ENCODE measurements at regions not wholly inside any gene's neighbourhood (a gene's known extent, or its start where the extent isn't known, plus 50 kb on each side); places are given as distances from the start of the nearest gene placed in this dataset.

- TF ChIP-seq POLR2A (IDR thresholded peaks at IDR 0.05; ENCODE audit: low read length) (no peak), GATA1 (IDR thresholded peaks at IDR 0.05; ENCODE audit: low read depth, low read length) (no peak)
Measured at GRCh38 chr2:217732992-217733391, 269.8 kb downstream of the TNS1 start.

GRCh38 chr2:217731805-217732204 is 271.0 kb downstream of the TNS1 start:
- DNase-seq: no peak
- TF ChIP-seq GATA1 (IDR thresholded peaks at IDR 0.05; ENCODE audit: low read depth, low read length) (no peak), POLR2A (IDR thresholded peaks at IDR 0.05; ENCODE audit: low read length) (no peak)

More at GRCh38 chr2:217732992-217733391, 269.8 kb downstream of the TNS1 start:
- no peak for DNase-seq

GRCh38 chr2:217729421-217730053 is 273.3 kb downstream of the TNS1 start:
- no peak for DNase-seq
- no peak for TF ChIP-seq GATA1 (IDR thresholded peaks at IDR 0.05; ENCODE audit: low read depth, low read length)
- TF ChIP-seq POLR2A (IDR thresholded peaks at IDR 0.05; ENCODE audit: low read length): no peak

- no peak for TF ChIP-seq GATA1 (IDR thresholded peaks at IDR 0.05; ENCODE audit: low read depth, low read length)
- TF ChIP-seq POLR2A (IDR thresholded peaks at IDR 0.05; ENCODE audit: low read length): no peak
- no peak for DNase-seq
Measured at GRCh38 chr2:217727801-217728200, 275.0 kb downstream of the TNS1 start.

GRCh38 chr2:217725409-217725808 is 277.4 kb downstream of the TNS1 start:
- TF ChIP-seq GATA1 (IDR thresholded peaks at IDR 0.05; ENCODE audit: low read depth, low read length) (no peak), POLR2A (IDR thresholded peaks at IDR 0.05; ENCODE audit: low read length) (no peak)
- DNase-seq: no peak

- no peak for DNase-seq
- no peak for TF ChIP-seq POLR2A (IDR thresholded peaks at IDR 0.05; ENCODE audit: low read length)
Measured at GRCh38 chr2:217724471-217724870, 278.3 kb downstream of the TNS1 start.

- TF ChIP-seq POLR2A (IDR thresholded peaks at IDR 0.05; ENCODE audit: low read length) (no peak), GATA1 (IDR thresholded peaks at IDR 0.05; ENCODE audit: low read depth, low read length) (no peak)
- no peak for DNase-seq
Measured at GRCh38 chr2:217723981-217724380, 278.8 kb downstream of the TNS1 start.

- DNase-seq: no peak
- TF ChIP-seq GATA1 (IDR thresholded peaks at IDR 0.05; ENCODE audit: low read depth, low read length) (no peak), POLR2A (IDR thresholded peaks at IDR 0.05; ENCODE audit: low read length) (no peak)
Measured at GRCh38 chr2:217722883-217723472, 279.8 kb downstream of the TNS1 start.

GRCh38 chr2:217717646-217718045 is 285.1 kb downstream of the TNS1 start:
- TF ChIP-seq POLR2A (IDR thresholded peaks at IDR 0.05; ENCODE audit: low read length): no peak
- no peak for DNase-seq

- TF ChIP-seq GATA1 (IDR thresholded peaks at IDR 0.05; ENCODE audit: low read depth, low read length) (no peak), POLR2A (IDR thresholded peaks at IDR 0.05; ENCODE audit: low read length) (no peak)
- no peak for DNase-seq
Measured at GRCh38 chr2:217715484-217715883, 287.3 kb downstream of the TNS1 start.

- DNase-seq: no peak
- TF ChIP-seq POLR2A (IDR thresholded peaks at IDR 0.05; ENCODE audit: low read length) (no peak), GATA1 (IDR thresholded peaks at IDR 0.05; ENCODE audit: low read depth, low read length) (no peak)
Measured at GRCh38 chr2:217714287-217714751, 288.5 kb downstream of the TNS1 start.

- DNase-seq: peak; percentile 43 to 70
- no peak for TF ChIP-seq POLR2A (IDR thresholded peaks at IDR 0.05; ENCODE audit: low read length)
- no peak for TF ChIP-seq GATA1 (IDR thresholded peaks at IDR 0.05; ENCODE audit: low read depth, low read length)
Measured at GRCh38 chr2:217713395-217714286, 289.2 kb downstream of the TNS1 start.

- TF ChIP-seq GATA1 (IDR thresholded peaks at IDR 0.05; ENCODE audit: low read depth, low read length): no peak
- TF ChIP-seq POLR2A (IDR thresholded peaks at IDR 0.05; ENCODE audit: low read length): no peak
- no peak for DNase-seq
Measured at GRCh38 chr2:217712431-217712830, 290.4 kb downstream of the TNS1 start.

GRCh38 chr2:217711188-217711587 is 291.6 kb downstream of the TNS1 start:
- no peak for TF ChIP-seq GATA1 (IDR thresholded peaks at IDR 0.05; ENCODE audit: low read depth, low read length)
- TF ChIP-seq POLR2A (IDR thresholded peaks at IDR 0.05; ENCODE audit: low read length): no peak
- DNase-seq: no peak
